GM19238 (cell line): ENCODE measurements at regions not wholly inside any gene's neighbourhood (a gene's known extent, or its start where the extent isn't known, plus 50 kb on each side); places are given as distances from the start of the nearest gene placed in this dataset.

Source experiments
- DNase-seq: peaks from one replicate; pipeline ENCODE4 v3.0.0; 2011; ENCODE audit warnings: low spot score; ENCODE audit not compliant: insufficient read length

GRCh38 chr10:30793093-30793492, 163.5 kb upstream of the LYZL2 start:
- DNase-seq: no peak

GRCh38 chr10:30792025-30792424, 162.5 kb upstream of the LYZL2 start:
- no peak for DNase-seq

DNA sequence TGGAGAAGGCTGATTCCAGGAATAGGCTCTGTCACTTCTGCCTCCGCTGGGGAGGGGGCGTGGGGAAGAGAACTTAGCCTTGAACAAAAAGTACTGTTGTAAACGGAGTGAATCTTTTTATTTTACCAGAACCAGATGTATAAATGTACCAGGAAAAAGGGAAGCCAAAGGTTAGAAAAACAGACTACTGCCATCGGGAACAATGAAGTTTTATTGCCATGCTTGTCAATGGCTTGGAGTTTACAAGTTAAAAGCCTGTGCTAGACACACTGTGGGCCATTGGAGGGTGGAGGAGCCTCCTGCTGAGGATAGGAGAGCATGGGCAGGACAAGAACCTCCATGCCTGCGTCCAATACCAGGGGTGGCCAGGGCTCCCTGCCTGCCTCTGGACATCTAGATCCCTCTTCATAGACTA, 161.7 kb upstream of the LYZL2 start:
- DNase-seq: no peak

- DNase-seq: no peak
Observed at GRCh38 chr10:30789806-30790205, 160.3 kb upstream of the LYZL2 start.

DNA sequence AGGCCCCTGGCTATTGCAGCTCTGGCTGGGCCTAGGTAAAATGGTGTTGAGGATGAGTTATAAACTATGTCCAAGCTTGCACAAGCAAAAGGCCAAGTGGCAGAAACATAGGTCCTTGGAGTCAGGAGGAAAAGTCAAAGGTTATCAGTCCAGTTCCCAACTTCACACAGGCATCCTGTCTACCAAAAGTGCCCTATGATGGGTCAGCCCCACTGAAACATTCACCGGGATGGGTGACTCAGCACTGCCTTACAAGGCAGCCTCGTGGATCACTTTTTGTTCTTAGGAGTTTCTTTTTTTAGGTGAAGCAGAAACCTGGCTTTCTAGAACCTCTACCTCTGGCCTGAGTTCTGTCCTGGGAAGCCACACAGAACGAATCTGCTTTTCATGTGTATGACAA, 158.8 kb upstream of the LYZL2 start:
- no peak for DNase-seq

DNA sequence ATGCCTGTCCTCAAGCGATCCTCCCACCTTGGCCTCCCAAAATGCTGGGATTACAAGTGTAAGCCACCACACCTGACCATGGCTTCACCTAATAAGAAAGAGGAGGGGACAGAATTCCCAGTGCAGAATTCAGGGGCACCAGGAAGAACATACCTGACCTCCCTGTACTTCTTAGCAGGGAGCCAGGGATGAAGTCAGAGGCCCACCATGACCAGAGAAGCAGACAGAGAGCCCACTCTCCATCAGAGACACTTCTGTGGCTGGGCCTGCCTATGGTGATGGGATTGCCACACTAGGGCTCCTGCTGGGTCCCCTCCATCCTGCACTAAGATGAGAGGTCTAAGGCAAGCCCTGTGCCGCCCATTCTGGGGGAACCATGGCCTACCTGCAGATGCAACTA, 157.4 kb upstream of the LYZL2 start:
- no peak for DNase-seq

GRCh38 chr10:30786131-30786530, 156.6 kb upstream of the LYZL2 start:
- DNase-seq: no peak

DNA sequence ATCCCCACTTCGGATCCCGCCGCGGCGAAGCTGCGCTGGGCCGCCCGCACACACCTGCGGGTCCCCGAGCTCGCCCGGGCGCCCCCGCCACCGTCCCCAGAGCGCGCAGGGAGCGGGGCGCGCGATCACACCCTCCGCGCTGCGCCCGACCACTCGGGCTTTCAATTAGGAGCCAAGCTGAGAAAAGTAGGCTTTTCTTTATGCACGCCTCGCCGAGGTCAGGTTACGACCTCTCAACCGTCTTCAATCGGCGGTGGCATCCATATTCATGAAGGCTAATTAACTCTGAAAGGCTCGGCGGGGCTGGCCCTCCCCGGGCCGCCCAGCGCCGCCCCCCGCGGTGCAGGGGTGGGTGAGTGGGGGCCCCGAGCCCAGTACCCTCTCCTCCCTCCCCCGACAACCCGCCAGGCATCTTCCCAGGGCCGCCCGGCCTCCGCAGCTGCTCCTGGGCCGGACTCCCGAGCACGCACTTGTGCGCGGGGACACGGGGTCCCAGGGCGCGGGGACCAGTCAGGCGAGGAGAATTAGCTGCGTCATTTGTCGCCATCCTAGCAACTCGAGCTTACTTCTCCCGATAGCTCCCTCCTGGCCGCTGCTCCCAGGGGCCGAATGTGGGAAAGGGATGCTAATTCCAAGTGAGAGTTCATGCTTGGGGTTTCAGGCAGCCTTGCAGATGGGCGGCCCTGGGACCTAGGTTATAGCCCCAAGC, 155.5 kb upstream of the LYZL2 start:
- peak; percentile 22 for DNase-seq

DNA sequence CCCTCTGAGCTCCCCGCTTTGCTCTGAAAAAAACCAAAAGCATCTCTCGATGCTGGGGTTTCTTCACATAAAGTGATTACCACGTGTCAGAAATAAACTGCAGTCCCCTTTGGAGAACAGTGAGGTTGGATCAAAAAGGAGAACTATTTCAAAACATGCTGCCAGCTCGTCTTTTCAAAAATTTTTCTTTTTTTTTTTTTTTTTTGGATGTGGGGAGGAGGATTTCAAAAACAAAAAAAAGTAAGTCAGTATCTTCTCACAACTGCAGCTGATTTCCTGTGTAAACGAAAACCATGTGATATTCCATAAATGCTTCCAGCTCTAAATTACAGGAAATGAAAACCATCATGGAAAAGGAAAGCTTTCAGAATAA, 155.0 kb upstream of the LYZL2 start:
- no peak for DNase-seq

- peak; percentile 83 for DNase-seq
Observed at GRCh38 chr10:30783939-30784501, 154.5 kb upstream of the LYZL2 start.

DNA sequence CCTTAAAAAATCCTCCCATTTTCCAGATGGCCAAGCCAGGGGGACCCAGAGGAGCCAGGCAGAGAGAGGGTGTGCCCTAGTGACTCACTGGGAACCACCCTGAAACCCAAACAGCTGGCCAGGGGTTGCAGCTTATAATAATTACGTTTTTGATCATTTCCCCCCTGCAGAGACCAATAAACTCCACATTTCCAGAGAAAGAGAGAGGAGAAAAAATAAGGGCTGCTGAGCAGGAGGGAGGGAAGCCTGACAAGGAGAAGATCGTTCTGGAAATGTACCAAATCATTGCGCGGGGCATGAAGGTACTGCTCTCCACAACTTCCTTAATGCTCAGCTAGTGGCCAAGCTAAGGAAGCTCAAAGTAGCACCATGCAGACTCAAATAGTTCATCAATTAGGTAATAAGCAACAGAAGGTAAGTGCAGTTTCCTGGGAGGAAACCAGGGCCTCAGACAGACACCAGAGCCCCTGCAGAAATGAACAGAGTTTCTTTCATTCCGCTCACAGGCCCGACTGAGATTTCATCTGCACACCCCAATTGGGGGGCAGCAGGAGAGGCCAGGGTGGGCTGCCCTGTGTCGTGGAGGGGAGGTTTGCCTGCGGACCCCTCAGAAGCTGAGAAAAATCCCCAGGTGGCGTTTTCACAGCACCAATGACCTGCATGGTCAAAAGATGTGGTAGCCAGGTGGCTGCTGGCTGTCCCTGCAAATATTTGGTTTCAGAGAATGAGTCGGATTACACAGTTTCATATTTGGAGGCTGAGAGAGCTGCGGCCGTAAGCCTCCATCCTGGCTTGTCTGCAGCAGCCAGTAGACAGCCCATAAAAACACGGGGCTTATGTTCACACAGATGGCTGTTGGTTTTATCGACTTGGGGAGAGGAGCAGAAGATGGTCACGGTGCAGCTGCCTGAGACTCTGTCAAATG, 153.2 kb upstream of the LYZL2 start:
- peak; percentile 45 for DNase-seq

DNA sequence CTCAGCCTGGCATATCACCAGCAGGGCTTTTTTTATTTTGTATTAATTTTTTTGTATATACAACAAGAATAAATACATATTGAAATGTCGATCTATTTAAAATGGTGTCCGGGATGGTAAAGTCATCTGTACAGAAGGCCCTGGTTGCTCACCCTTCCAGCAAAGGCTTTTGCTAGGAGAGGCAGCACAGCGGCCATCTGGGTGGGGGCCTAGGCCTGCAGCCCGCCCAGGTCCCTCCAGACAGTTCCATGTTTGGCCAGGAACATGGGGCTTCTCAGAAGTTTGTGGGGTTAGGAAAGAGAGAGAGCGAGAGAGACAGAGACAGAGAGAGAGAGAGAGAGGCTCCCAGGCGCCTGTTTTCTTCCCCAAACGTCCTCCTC, 152.6 kb upstream of the LYZL2 start:
- DNase-seq: no peak

- no peak for DNase-seq
Observed at GRCh38 chr10:30781670-30782121, 152.1 kb upstream of the LYZL2 start.

DNA sequence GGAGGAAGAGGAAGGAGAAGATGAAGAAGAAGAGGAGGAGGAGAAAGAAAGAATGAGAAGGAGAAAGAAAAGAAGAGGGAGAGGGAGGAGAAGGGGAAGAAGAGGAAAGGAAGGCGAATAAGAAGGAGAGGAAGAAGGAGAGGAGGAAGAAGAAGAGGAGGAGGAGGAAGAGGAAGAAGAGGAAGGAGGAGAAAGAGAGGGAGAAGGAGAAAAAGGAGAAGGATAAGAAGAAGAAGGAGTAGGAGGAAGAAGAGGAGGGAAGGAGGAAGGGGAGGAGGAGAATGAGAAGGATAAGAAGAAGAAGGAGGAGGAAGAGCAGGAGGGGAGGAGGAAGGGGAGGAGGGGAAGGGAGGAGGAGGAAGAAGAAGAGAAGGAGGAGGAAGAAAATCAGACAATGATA, 149.2 kb upstream of the LYZL2 start:
- no peak for DNase-seq

DNA sequence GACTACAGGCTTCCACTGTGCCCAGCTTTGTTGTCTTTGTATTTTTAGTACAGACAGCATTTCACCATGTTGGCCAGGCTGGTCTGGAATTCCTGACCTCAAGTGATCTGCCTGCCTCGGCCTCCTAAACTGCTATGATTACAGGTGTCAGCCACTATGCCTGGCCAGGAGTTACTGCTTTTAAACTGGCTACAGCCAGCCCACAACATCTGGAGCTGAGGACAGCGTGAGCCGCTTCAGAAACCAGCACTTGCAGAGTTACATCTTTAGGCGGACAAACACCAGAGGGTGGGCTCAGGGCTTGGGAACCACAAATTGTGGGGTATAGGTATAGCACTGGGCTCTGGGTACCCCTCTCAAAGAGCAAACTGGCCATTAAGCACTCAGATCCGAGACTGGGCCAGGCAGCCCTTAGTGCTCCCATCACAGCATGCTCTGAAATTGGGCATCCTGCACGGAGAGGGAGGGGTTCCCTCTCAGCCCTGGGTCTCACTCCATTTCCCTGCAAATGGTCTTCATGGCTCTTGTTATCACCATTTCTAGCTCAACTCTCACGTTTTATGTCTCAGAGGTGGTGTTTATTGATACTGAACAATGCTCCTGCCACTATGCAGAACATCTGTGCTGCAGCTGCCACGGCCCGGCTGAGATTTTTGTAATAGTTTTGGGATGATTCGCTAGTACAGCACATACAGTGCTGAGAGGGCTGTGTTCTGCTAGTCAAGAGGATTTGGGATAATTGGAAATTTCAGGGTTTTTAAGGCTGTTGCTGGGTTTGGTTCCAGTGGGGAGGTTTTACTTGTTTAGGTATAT, 146.4 kb upstream of the LYZL2 start:
- DNase-seq: no peak

DNA sequence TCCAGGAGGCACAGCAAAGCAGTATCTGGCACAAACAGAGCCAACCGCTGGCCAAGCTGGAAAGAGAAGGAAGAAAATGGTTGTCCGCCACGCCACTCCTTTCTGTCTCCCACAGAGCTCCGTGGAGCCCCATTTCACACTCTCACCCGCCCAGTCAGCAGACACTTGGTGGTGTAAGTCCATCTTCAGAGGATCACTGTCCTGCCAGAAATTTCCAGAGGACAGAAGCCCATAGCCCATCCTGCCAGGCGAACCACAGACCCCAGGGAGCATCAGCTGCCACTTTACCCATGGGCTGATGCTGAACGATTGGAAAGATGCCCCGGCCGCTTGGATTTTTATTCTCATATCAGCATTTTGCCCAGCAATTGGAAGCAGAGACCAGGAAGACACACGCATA, 144.7 kb upstream of the LYZL2 start:
- no peak for DNase-seq

GRCh38 chr10:30773501-30773900, 143.9 kb upstream of the LYZL2 start:
- no peak for DNase-seq

DNA sequence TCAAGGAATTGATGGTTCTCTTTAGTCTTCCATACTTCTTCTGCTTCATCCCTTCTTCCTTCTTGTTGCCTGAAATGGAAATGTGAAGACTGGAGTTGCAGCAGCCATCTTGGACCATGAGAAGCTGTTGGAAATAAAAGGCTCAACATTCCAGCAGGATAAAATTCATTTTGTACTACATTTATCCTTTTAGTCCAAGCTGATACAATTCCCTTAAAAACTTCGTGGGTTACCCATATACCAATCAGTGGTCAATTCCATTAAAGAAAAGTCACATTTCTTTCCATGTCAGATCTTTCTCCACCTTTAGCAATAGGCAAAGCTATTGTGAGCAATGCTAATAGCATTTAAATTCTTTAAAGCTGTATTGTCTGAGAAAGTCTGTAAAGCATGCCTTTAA, 141.3 kb upstream of the LYZL2 start:
- DNase-seq: no peak

DNA sequence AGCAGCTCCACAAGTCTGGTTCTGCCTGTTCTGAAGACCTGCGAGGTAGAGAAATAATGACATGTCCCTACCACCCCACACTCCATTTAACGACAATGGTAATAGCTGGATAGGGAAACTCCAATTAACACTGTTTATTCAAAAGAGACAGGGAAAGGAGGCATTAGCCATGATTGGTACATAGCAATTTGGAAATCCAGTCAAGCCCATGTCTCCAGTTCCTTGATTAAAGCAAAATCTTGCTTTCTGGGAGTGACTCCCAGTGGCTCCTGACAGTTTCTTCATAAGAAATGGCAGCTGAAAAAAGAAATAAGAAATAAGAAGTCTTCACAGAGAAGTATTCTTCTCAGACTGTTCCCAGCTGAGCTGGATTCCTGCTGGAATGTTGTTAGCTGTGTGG, 140.7 kb upstream of the LYZL2 start:
- no peak for DNase-seq

- DNase-seq: no peak
Observed at GRCh38 chr10:30769361-30769760, 139.8 kb upstream of the LYZL2 start.

- no peak for DNase-seq
Observed at GRCh38 chr10:30765616-30766015, 136.1 kb upstream of the LYZL2 start.
